ENCODE measurements at regions not wholly inside any gene's neighbourhood (a gene's known extent, or its start where the extent isn't known, plus 50 kb on each side); places are given as distances from the start of the nearest gene placed in this dataset.

DNA sequence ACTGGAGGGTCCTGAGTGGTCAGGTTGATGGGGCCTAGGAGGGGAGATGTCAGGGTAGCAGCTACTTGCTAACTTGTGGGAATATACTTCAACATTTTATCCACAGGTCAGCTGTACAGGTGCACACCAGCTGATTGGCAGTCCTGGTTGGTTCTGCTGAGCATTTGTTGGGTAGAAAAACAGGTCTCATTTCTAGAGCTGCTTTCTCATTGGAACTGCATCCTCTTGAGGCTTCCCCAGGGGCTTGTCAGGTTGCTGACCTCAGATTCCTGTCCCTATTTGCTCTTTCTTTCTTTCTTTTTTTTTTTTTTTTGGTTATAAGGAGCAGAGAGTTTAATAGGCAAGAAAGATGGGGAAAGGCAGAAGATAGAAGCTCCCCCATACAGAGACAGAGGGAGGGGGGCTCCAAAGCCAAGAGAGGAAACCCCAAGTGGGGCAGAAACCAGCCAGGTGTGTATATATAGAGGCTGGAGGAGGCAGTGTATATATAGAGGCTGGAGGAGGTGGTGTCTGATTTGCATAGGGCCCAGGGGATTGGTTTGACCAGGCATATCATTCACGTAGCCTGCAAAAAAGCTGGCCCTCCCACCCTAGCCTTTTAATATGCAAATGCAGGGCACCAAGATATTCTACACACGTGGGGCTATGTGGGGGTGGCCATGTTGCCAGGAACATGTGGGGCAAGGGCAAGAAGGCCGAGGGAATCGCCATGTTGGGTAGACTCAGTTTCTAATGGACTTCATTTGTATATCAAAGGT is 57.3 kb upstream of the STUM start:
- peaks cover 10% of the 10 kb centered on the region for H3K27me3 Mint-ChIP-seq
- H3K9me3 Mint-ChIP-seq (ENCODE audit: low read depth): no peaks in the 10 kb centered on the region
- ATAC-seq (no peak), DNase-seq (no peak)
- intact Hi-C loops (cut with DNase I, micrococcal nuclease): no loop called here
- peaks cover 12% of the 10 kb centered on the region for H3K4me1 Mint-ChIP-seq
- CTCF ChIA-PET: interaction anchor here (0.7 to 1.1 kb wide), 2 partner anchors 17 to 78 kb away, joined by 3 to 4 read pairs; no protein-coding TSS in a partner anchor
- no peaks in the 10 kb centered on the region for H3K36me3 Mint-ChIP-seq (ENCODE audit: low read depth)
- H3K4me3 Mint-ChIP-seq: no peak overlapping the region
- no peak overlapping the region for H3K27ac Mint-ChIP-seq
- POLR2A ChIA-PET: no interaction called here

DNA sequence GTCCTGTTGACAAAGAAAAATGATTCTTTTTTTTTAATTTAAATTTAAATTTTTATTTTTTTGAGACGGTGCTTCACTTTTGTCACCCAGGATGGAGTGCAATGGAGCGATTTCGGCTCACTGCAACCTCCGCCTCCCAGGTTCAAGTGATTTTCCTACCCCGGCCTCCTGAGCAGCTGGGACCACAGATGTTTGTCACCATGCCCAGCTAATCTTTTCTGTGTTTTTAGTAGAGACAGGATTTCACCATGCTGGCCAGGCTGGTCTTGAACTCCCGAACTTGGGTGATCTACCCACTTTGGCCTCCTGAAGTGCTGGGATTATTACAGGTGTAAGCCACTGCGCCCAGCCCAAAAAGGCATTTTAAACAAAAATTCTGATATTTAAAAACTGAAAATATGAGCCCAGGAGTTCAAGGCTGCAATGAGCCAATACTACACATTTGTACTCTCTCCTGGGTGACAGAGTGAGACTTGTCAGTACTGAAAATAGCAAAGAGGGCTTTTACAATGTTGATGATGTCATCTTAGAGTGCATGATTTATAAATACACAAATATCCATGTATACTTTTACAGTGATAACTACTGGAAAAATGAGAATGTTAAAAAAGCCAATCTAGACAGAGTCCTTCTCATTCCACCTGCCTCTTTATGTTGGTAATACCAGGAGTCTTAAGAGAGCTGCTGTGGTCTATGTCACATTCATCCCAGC is 56.0 kb upstream of the STUM start:
- no peak for ATAC-seq
- DNase-seq: no peak
- peaks cover 4% of the 10 kb centered on the region for H3K4me1 Mint-ChIP-seq
- no peaks in the 10 kb centered on the region for H3K36me3 Mint-ChIP-seq (ENCODE audit: low read depth)
- intact Hi-C loops (cut with DNase I, micrococcal nuclease): no loop called here
- no peaks in the 10 kb centered on the region for H3K9me3 Mint-ChIP-seq (ENCODE audit: low read depth)
- ChIA-PET CTCF (no interaction called here), POLR2A (no interaction called here)
- no peak overlapping the region for H3K27ac Mint-ChIP-seq
- H3K4me3 Mint-ChIP-seq: no peak overlapping the region
- H3K27me3 Mint-ChIP-seq: peaks cover 2% of the 10 kb centered on the region

GRCh38 chr1:226494092-226494609 is 54.4 kb upstream of the STUM start:
- POLR2A ChIA-PET: no interaction called here
- DNase-seq: no peak
- H3K4me1 Mint-ChIP-seq: peaks cover 4% of the 10 kb centered on the region
- H3K36me3 Mint-ChIP-seq (ENCODE audit: low read depth): no peaks in the 10 kb centered on the region
- no peak overlapping the region for H3K27ac Mint-ChIP-seq
- no peaks in the 10 kb centered on the region for H3K27me3 Mint-ChIP-seq
- intact Hi-C loops (cut with DNase I, micrococcal nuclease): no loop called here
- CTCF ChIA-PET: no interaction called here
- H3K4me3 Mint-ChIP-seq: no peak overlapping the region
- no peak for ATAC-seq
- H3K9me3 Mint-ChIP-seq (ENCODE audit: low read depth): no peaks in the 10 kb centered on the region

- Mint-ChIP-seq H3K4me3 (no peak overlapping the region), H3K27me3 (no peaks in the 10 kb centered on the region), H3K27ac (no peak overlapping the region), H3K4me1 (no peaks in the 10 kb centered on the region), H3K36me3 (ENCODE audit: low read depth) (no peaks in the 10 kb centered on the region), H3K9me3 (ENCODE audit: low read depth) (no peaks in the 10 kb centered on the region)
- CTCF ChIA-PET: no interaction called here
- DNase-seq: no peak
- intact Hi-C loops (cut with DNase I, micrococcal nuclease): no loop called here
- POLR2A ChIA-PET: no interaction called here
- no peak for ATAC-seq
Observed at GRCh38 chr1:226495716-226496115, 52.8 kb upstream of the STUM start.

GRCh38 chr1:226496453-226497015 is 52.0 kb upstream of the STUM start:
- ChIA-PET POLR2A (no interaction called here), CTCF (no interaction called here)
- no peak overlapping the region for H3K4me3 Mint-ChIP-seq
- no peaks in the 10 kb centered on the region for H3K27me3 Mint-ChIP-seq
- no peaks in the 10 kb centered on the region for H3K9me3 Mint-ChIP-seq (ENCODE audit: low read depth)
- H3K36me3 Mint-ChIP-seq (ENCODE audit: low read depth): no peaks in the 10 kb centered on the region
- no peak overlapping the region for H3K27ac Mint-ChIP-seq
- intact Hi-C loops (cut with DNase I, micrococcal nuclease): no loop called here
- DNase-seq (no peak), ATAC-seq (no peak)
- no peaks in the 10 kb centered on the region for H3K4me1 Mint-ChIP-seq

GRCh38 chr1:226497276-226497833 is 51.2 kb upstream of the STUM start:
- ChIA-PET POLR2A (no interaction called here), CTCF (no interaction called here)
- ATAC-seq (no peak), DNase-seq (no peak)
- Mint-ChIP-seq H3K27ac (no peak overlapping the region), H3K36me3 (ENCODE audit: low read depth) (no peaks in the 10 kb centered on the region), H3K4me1 (no peaks in the 10 kb centered on the region), H3K4me3 (no peak overlapping the region), H3K9me3 (ENCODE audit: low read depth) (no peaks in the 10 kb centered on the region), H3K27me3 (peaks cover 4% of the 10 kb centered on the region)
- intact Hi-C loops (cut with DNase I, micrococcal nuclease): no loop called here

DNA sequence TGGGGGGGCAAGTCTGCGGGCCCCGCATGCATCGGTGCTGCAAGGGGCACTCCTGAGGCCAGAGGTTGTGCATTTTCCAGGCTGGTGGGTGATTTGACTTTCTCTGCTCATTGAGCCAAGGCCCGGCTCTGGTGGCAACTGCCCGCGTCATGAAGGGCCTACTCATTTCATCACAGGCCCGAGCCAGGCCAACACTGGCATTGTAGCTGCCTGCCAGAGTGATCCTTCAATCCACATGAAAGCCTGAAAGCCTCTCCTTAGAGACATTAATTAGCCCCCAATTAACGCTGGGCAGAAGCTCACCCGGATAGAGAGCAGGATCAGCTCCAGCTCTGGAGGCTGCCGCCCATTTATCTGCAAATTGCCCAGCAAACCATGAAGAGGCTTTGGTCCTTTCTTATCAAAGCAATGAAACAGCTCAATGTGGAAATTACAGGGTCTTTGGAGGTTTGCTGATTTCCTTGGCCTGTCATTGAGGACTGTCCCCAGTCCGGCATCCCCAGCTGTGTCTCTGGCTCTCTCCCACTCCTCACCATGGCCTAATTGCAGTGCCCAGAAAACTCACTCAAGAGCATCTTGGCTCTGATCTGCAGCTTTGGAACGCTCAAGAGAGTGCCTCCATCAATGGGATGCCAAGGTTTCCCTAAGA is 50.4 kb upstream of the STUM start:
- H3K36me3 Mint-ChIP-seq (ENCODE audit: low read depth): no peaks in the 10 kb centered on the region
- ATAC-seq (no peak), DNase-seq (no peak)
- H3K4me3 Mint-ChIP-seq: no peak overlapping the region
- CTCF ChIA-PET: interaction anchor here (0.7 kb wide), 1 partner anchor 94 kb away, joined by 3 read pairs; no protein-coding TSS in a partner anchor
- no peaks in the 10 kb centered on the region for H3K9me3 Mint-ChIP-seq (ENCODE audit: low read depth)
- POLR2A ChIA-PET: no interaction called here
- intact Hi-C loops (cut with DNase I, micrococcal nuclease): no loop called here
- H3K27me3 Mint-ChIP-seq: peaks cover 6% of the 10 kb centered on the region
- H3K27ac Mint-ChIP-seq: no peak overlapping the region
- no peaks in the 10 kb centered on the region for H3K4me1 Mint-ChIP-seq

- POLR2A ChIA-PET: no interaction called here
- no peak overlapping the region for H3K4me3 Mint-ChIP-seq
Observed at GRCh38 chr1:226498640-226499008, 49.9 kb upstream of the STUM start.

More at GRCh38 chr1:226498640-226499008, 49.9 kb upstream of the STUM start:
- peaks cover 6% of the 10 kb centered on the region for H3K27me3 Mint-ChIP-seq
- H3K4me1 Mint-ChIP-seq: no peaks in the 10 kb centered on the region
- intact Hi-C loops (cut with DNase I, micrococcal nuclease): no loop called here
- no peaks in the 10 kb centered on the region for H3K9me3 Mint-ChIP-seq (ENCODE audit: low read depth)
- CTCF ChIA-PET: interaction anchor here (0.7 kb wide), 1 partner anchor 94 kb away, joined by 3 read pairs; no protein-coding TSS in a partner anchor
- ATAC-seq (no peak), DNase-seq (no peak)
- no peak overlapping the region for H3K27ac Mint-ChIP-seq
- H3K36me3 Mint-ChIP-seq (ENCODE audit: low read depth): no peaks in the 10 kb centered on the region

Data from activated CD4-positive, alpha-beta T cell treated with anti-CD3 and anti-CD28 coated beads for 36 hours (primary cell).